ENCODE measurements at regions not wholly inside any gene's neighbourhood (a gene's known extent, or its start where the extent isn't known, plus 50 kb on each side); places are given as distances from the start of the nearest gene placed in this dataset.

DNA sequence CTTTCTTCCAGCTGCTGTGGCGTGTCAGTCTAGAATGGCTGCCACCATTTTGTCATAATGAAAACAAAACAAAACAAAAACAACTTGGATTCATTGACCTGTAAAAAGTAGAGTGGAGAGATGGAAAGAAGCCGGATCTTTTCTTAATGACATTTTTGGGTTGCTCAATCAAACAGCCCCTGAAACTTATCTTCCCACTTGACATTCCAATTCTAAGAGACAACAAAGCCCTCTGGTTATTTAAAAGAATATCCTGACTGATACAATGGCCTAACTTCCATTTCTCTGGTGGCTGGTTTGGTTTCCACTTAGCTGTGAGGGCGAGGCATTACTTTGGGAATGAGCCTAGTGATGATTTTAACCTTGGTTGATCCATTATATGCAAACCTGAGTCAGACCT, 123.7 kb downstream of the AQP4 start:
- Histone ChIP-seq H3K4me1 (ENCODE audit: control insufficient read depth, insufficient read depth, low read length) (no peaks in the 10 kb centered on the region), H3K27ac (ENCODE audit: low read length) (no peak overlapping the region), H3K9me3 (replicated peaks; ENCODE audit: control insufficient read depth, low read depth, low read length) (no peaks in the 10 kb centered on the region), H3K27me3 (ENCODE audit: control insufficient read depth, insufficient read depth, low read length) (no peaks in the 10 kb centered on the region), H3K36me3 (ENCODE audit: control insufficient read depth, insufficient read depth, low read length) (no peaks in the 10 kb centered on the region), H3K4me3 (ENCODE audit: low read length) (no peak overlapping the region)
- no peak for DNase-seq
- no CpG with 5 or more reads among the region's 3 CpGs for WGBS (ENCODE audit: insufficient coverage)

- no CpG with 5 or more reads among the region's 1 CpG for WGBS (ENCODE audit: insufficient coverage)
- H3K27ac ChIP-seq (ENCODE audit: low read length): no peak overlapping the region
- no peaks in the 10 kb centered on the region for H3K36me3 ChIP-seq (ENCODE audit: control insufficient read depth, insufficient read depth, low read length)
- DNase-seq: no peak
- no peaks in the 10 kb centered on the region for H3K27me3 ChIP-seq (ENCODE audit: control insufficient read depth, insufficient read depth, low read length)
- no peaks in the 10 kb centered on the region for H3K4me1 ChIP-seq (ENCODE audit: control insufficient read depth, insufficient read depth, low read length)
- no peak overlapping the region for H3K4me3 ChIP-seq (ENCODE audit: low read length)
- H3K9me3 ChIP-seq (replicated peaks; ENCODE audit: control insufficient read depth, low read depth, low read length): no peaks in the 10 kb centered on the region
Measured at GRCh38 chr18:26741048-26741447, 124.5 kb downstream of the AQP4 start.

- Histone ChIP-seq H3K27me3 (ENCODE audit: control insufficient read depth, insufficient read depth, low read length) (no peaks in the 10 kb centered on the region), H3K4me1 (ENCODE audit: control insufficient read depth, insufficient read depth, low read length) (no peaks in the 10 kb centered on the region), H3K9me3 (replicated peaks; ENCODE audit: control insufficient read depth, low read depth, low read length) (no peaks in the 10 kb centered on the region), H3K4me3 (ENCODE audit: low read length) (no peak overlapping the region), H3K27ac (ENCODE audit: low read length) (no peak overlapping the region), H3K36me3 (ENCODE audit: control insufficient read depth, insufficient read depth, low read length) (no peaks in the 10 kb centered on the region)
- WGBS (ENCODE audit: insufficient coverage): 78% methylated on average over 1 of the region's 2 CpGs
- no peak for DNase-seq
Measured at GRCh38 chr18:26740396-26740795, 125.1 kb downstream of the AQP4 start.

DNA sequence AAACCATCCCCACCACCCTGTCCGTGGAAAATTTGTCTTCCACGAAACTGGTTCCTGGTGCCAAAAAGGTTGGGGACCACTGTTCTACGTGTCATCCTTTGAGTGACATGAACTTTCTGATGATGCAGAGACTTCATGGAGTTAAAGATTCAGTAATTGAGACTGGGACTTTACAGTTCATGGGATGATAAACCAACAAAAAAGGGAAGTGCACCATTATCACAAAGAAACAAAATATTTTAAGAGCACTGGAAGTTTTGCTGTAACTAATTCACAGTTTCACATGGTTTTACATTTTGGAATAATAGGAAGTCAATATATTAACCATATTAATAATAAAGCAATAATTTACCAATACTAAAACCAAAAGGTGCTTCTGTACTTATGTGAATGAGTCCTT, 126.8 kb downstream of the AQP4 start:
- Histone ChIP-seq H3K9me3 (replicated peaks; ENCODE audit: control insufficient read depth, low read depth, low read length) (no peaks in the 10 kb centered on the region), H3K4me3 (ENCODE audit: low read length) (no peak overlapping the region), H3K27me3 (ENCODE audit: control insufficient read depth, insufficient read depth, low read length) (no peaks in the 10 kb centered on the region), H3K4me1 (ENCODE audit: control insufficient read depth, insufficient read depth, low read length) (no peaks in the 10 kb centered on the region), H3K36me3 (ENCODE audit: control insufficient read depth, insufficient read depth, low read length) (no peaks in the 10 kb centered on the region), H3K27ac (ENCODE audit: low read length) (no peak overlapping the region)
- DNase-seq: no peak
- WGBS (ENCODE audit: insufficient coverage): no CpG with 5 or more reads among the region's 3 CpGs

GRCh38 chr18:26736301-26736700, 129.2 kb downstream of the AQP4 start:
- no peak overlapping the region for H3K4me3 ChIP-seq (ENCODE audit: low read length)
- no peak overlapping the region for H3K27ac ChIP-seq (ENCODE audit: low read length)
- DNase-seq: no peak
- no peaks in the 10 kb centered on the region for H3K36me3 ChIP-seq (ENCODE audit: control insufficient read depth, insufficient read depth, low read length)
- H3K4me1 ChIP-seq (ENCODE audit: control insufficient read depth, insufficient read depth, low read length): no peaks in the 10 kb centered on the region
- H3K27me3 ChIP-seq (ENCODE audit: control insufficient read depth, insufficient read depth, low read length): no peaks in the 10 kb centered on the region
- no peaks in the 10 kb centered on the region for H3K9me3 ChIP-seq (replicated peaks; ENCODE audit: control insufficient read depth, low read depth, low read length)
- WGBS (ENCODE audit: insufficient coverage): no CpG with 5 or more reads among the region's 1 CpG

GRCh38 chr18:26734760-26735159, 130.7 kb downstream of the AQP4 start:
- Histone ChIP-seq H3K9me3 (replicated peaks; ENCODE audit: control insufficient read depth, low read depth, low read length) (no peaks in the 10 kb centered on the region), H3K4me3 (ENCODE audit: low read length) (no peak overlapping the region), H3K27me3 (ENCODE audit: control insufficient read depth, insufficient read depth, low read length) (no peaks in the 10 kb centered on the region), H3K4me1 (ENCODE audit: control insufficient read depth, insufficient read depth, low read length) (no peaks in the 10 kb centered on the region), H3K36me3 (ENCODE audit: control insufficient read depth, insufficient read depth, low read length) (no peaks in the 10 kb centered on the region), H3K27ac (ENCODE audit: low read length) (no peak overlapping the region)
- no peak for DNase-seq
- 38% methylated on average over 1 of the region's 4 CpGs for WGBS (ENCODE audit: insufficient coverage)

DNA sequence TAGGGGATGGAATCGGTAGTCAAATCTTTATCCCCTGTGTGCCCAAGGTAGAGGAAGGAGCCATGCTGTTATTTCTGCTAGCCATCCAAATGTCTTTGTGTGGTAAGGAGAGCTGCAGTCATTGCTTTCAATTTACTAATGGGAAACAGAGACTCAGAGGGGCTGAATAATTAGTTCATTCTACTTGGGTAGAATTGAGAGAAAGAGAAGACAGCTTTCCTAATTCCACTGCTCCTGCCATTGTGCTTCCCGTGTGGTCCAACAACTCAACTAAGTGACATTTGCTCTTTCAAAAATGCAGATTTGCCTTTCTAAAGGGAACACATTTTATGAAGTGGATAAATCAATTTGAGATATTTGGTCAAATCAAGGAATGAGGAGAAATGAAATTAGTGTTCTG, 136.1 kb downstream of the AQP4 start:
- 40% methylated on average over 1 of the region's 2 CpGs for WGBS (ENCODE audit: insufficient coverage)

GRCh38 chr18:26729008-26729407, 136.5 kb downstream of the AQP4 start:
- Histone ChIP-seq H3K9me3 (replicated peaks; ENCODE audit: control insufficient read depth, low read depth, low read length) (no peaks in the 10 kb centered on the region), H3K4me3 (ENCODE audit: low read length) (no peak overlapping the region), H3K36me3 (ENCODE audit: control insufficient read depth, insufficient read depth, low read length) (no peaks in the 10 kb centered on the region)

More for the DNA sequence above, 136.1 kb downstream of the AQP4 start:
- DNase-seq: no peak
- H3K4me1 ChIP-seq (ENCODE audit: control insufficient read depth, insufficient read depth, low read length): no peaks in the 10 kb centered on the region
- H3K27me3 ChIP-seq (ENCODE audit: control insufficient read depth, insufficient read depth, low read length): no peaks in the 10 kb centered on the region
- H3K27ac ChIP-seq (ENCODE audit: low read length): no peak overlapping the region
- H3K36me3 ChIP-seq (ENCODE audit: control insufficient read depth, insufficient read depth, low read length): no peaks in the 10 kb centered on the region
- no peaks in the 10 kb centered on the region for H3K9me3 ChIP-seq (replicated peaks; ENCODE audit: control insufficient read depth, low read depth, low read length)
- H3K4me3 ChIP-seq (ENCODE audit: low read length): no peak overlapping the region

DNA sequence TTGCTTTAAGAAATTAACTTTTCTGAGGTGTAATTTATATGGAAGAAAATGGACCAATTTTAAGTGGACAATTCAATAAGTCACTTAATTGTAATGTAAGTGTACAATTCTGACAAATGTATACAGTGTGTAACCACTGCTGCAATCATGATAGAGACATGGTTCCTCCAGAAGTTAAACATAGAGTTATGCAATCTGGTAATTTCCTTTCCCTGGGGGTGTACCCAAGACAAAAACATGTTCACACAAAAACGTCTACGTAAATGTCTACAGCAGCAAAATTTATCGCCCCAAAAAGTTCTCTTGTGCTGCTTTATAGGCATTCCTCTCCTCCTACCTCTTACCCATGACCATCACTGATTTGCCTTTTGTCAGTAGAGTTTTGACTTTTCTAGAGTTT, 141.5 kb downstream of the AQP4 start:
- 30% methylated on average over 2 of the region's 3 CpGs for WGBS (ENCODE audit: insufficient coverage)
- H3K27me3 ChIP-seq (ENCODE audit: control insufficient read depth, insufficient read depth, low read length): no peaks in the 10 kb centered on the region

More at GRCh38 chr18:26729008-26729407, 136.5 kb downstream of the AQP4 start:
- no peaks in the 10 kb centered on the region for H3K27me3 ChIP-seq (ENCODE audit: control insufficient read depth, insufficient read depth, low read length)
- no peaks in the 10 kb centered on the region for H3K4me1 ChIP-seq (ENCODE audit: control insufficient read depth, insufficient read depth, low read length)
- WGBS (ENCODE audit: insufficient coverage): no CpG with 5 or more reads among the region's 3 CpGs
- DNase-seq: no peak
- H3K27ac ChIP-seq (ENCODE audit: low read length): no peak overlapping the region

DNA sequence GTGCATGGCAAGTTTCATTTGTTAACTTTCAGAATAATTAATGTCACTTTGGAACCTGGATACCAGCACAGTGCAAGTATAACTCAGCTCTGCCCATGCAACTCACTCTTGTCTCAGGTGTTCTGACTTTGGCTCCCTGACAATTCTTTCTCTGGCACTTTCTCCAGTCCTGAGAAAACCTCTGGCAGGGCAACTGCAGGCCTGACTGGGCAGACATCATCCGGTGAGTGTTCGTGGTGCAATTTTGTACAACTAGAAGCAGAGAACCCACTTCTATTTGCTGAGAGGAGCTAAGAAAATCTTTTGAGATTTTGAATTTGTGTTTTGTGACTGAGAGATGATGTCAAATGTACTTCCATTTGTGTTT, 143.0 kb downstream of the AQP4 start:
- Histone ChIP-seq H3K36me3 (ENCODE audit: control insufficient read depth, insufficient read depth, low read length) (no peaks in the 10 kb centered on the region), H3K4me1 (ENCODE audit: control insufficient read depth, insufficient read depth, low read length) (no peaks in the 10 kb centered on the region), H3K27me3 (ENCODE audit: control insufficient read depth, insufficient read depth, low read length) (no peaks in the 10 kb centered on the region), H3K27ac (ENCODE audit: low read length) (no peak overlapping the region), H3K4me3 (ENCODE audit: low read length) (no peak overlapping the region), H3K9me3 (replicated peaks; ENCODE audit: control insufficient read depth, low read depth, low read length) (no peaks in the 10 kb centered on the region)
- WGBS (ENCODE audit: insufficient coverage): 77% methylated on average over 2 of the region's 2 CpGs
- DNase-seq: no peak

More for the DNA sequence above, 141.5 kb downstream of the AQP4 start:
- no peak overlapping the region for H3K4me3 ChIP-seq (ENCODE audit: low read length)
- H3K9me3 ChIP-seq (replicated peaks; ENCODE audit: control insufficient read depth, low read depth, low read length): no peaks in the 10 kb centered on the region
- H3K4me1 ChIP-seq (ENCODE audit: control insufficient read depth, insufficient read depth, low read length): no peaks in the 10 kb centered on the region
- H3K27ac ChIP-seq (ENCODE audit: low read length): no peak overlapping the region
- H3K36me3 ChIP-seq (ENCODE audit: control insufficient read depth, insufficient read depth, low read length): no peaks in the 10 kb centered on the region
- no peak for DNase-seq

- Histone ChIP-seq H3K27me3 (ENCODE audit: control insufficient read depth, insufficient read depth, low read length) (no peaks in the 10 kb centered on the region), H3K9me3 (replicated peaks; ENCODE audit: control insufficient read depth, low read depth, low read length) (no peaks in the 10 kb centered on the region), H3K4me3 (ENCODE audit: low read length) (no peak overlapping the region), H3K36me3 (ENCODE audit: control insufficient read depth, insufficient read depth, low read length) (no peaks in the 10 kb centered on the region), H3K4me1 (ENCODE audit: control insufficient read depth, insufficient read depth, low read length) (no peaks in the 10 kb centered on the region), H3K27ac (ENCODE audit: low read length) (no peak overlapping the region)
- 74% methylated on average over 6 of the region's 9 CpGs for WGBS (ENCODE audit: insufficient coverage)
- DNase-seq: no peak
Measured at GRCh38 chr18:26721854-26722564, 143.5 kb downstream of the AQP4 start.
